ENCODE measurements at regions not wholly inside any gene's neighbourhood (a gene's known extent, or its start where the extent isn't known, plus 50 kb on each side); places are given as distances from the start of the nearest gene placed in this dataset.

DNA sequence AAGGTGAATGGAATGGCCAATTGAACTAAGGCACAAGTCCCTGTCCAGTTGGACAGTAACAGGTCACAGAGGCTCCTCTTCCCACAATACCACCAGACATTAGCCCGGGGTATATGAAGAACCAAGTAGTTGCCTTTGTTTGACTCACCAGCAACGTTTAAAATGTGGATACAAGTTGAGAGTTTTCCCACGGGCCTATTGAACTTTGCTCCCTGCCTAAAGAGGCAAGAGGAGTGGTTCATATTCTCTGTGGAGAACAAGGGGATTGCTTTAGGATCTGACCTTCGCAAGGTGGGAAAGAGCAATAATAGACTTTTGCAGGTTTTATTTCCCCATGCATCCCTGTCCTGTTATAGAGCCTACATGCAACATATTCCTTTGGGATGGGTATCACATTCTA, 177.2 kb downstream of the POU4F1 start:
- H3K9ac ChIP-seq (ENCODE audit: insufficient read depth, low read depth, low read length): no peak overlapping the region
- no peak for FAIRE-seq
- no peak overlapping the region for H3K4me2 ChIP-seq (ENCODE audit: low read depth, low read length)
- no peaks in the 10 kb centered on the region for H3K9me3 ChIP-seq (ENCODE audit: low read length)
- ATAC-seq: no peak
- H3K27me3 ChIP-seq (ENCODE audit: control insufficient read depth in 1 of 2, insufficient read depth in 2 of 2, low read length in 2 of 2): no peaks in the 10 kb centered on the region
- no peaks in the 10 kb centered on the region for H3K36me3 ChIP-seq (replicated peaks in 1 of 2; ENCODE audit: control insufficient read depth in 1 of 2, insufficient read depth in 2 of 2, low read length in 2 of 2)
- H2AFZ ChIP-seq (ENCODE audit: low read length): no peak overlapping the region
- no peak for DNase-seq (ENCODE audit: low spot score)
- no peak overlapping the region for H3K4me3 ChIP-seq (replicated peaks in 1 of 3; ENCODE audit: insufficient read depth in 1 of 3, low read depth in 2 of 3, low read length in 3 of 3)
- ChIA-PET POLR2A (no interaction called here), CTCF (ENCODE audit: low intra/inter-chr PET ratio, low total read pairs) (no interaction called here)
- intact Hi-C loops (cut with micrococcal nuclease; ENCODE audit: unreplicated experiment): no loop called here
- no TSS peak for BruUV-seq (replicated peaks)
- no peaks in the 10 kb centered on the region for H3K79me2 ChIP-seq (ENCODE audit: insufficient read depth, low read length)
- WGBS (ENCODE audit: low lambda C conversion rate): 14% methylated on average over 4 of the region's 4 CpGs
- no peak overlapping the region for H3K27ac ChIP-seq (ENCODE audit: extremely low read length, insufficient read depth, low read length)
- in situ Hi-C loops (cut with HindIII; ENCODE audit: extremely low pct_ligation_motif_present, low pct_unique_long_range_greater_than_20kb): no loop called here
- no peaks in the 10 kb centered on the region for H3K4me1 ChIP-seq (ENCODE audit: insufficient read depth, low read length)
- H4K20me1 ChIP-seq (ENCODE audit: insufficient read depth, low read length): no peaks in the 10 kb centered on the region
- TF ChIP-seq HOXA5 (CRISPR knock-in tag; IDR thresholded peaks at IDR 0.05) (no peak), JUND (CRISPR knock-in tag; IDR thresholded peaks at IDR 0.05) (no peak), TBX2 (CRISPR knock-in tag; IDR thresholded peaks at IDR 0.05; ENCODE audit: borderline replicate concordance) (no peak), ZNF333 (CRISPR knock-in tag; IDR thresholded peaks at IDR 0.05; ENCODE audit: borderline replicate concordance) (no peak), ZBTB21 (CRISPR knock-in tag; IDR thresholded peaks at IDR 0.05) (no peak), STAG1 (CRISPR knock-in tag; IDR thresholded peaks at IDR 0.05) (no peak), TCF12 (IDR thresholded peaks at IDR 0.05) (no peak), TCF12 (CRISPR knock-in tag; IDR thresholded peaks at IDR 0.05) (no peak), AGO1 (IDR thresholded peaks at IDR 0.05; ENCODE audit: low read depth, low read length, poor library complexity, severe bottlenecking) (no peak), ZNF607 (CRISPR knock-in tag; IDR thresholded peaks at IDR 0.05; ENCODE audit: borderline replicate concordance) (no peak), RBAK (CRISPR knock-in tag; IDR thresholded peaks at IDR 0.05) (no peak), IKZF4 (CRISPR knock-in tag; IDR thresholded peaks at IDR 0.05; ENCODE audit: borderline replicate concordance, low read depth, not compliant biosample characterization) (no peak)
- TF ChIP-seq, protein P1, sequence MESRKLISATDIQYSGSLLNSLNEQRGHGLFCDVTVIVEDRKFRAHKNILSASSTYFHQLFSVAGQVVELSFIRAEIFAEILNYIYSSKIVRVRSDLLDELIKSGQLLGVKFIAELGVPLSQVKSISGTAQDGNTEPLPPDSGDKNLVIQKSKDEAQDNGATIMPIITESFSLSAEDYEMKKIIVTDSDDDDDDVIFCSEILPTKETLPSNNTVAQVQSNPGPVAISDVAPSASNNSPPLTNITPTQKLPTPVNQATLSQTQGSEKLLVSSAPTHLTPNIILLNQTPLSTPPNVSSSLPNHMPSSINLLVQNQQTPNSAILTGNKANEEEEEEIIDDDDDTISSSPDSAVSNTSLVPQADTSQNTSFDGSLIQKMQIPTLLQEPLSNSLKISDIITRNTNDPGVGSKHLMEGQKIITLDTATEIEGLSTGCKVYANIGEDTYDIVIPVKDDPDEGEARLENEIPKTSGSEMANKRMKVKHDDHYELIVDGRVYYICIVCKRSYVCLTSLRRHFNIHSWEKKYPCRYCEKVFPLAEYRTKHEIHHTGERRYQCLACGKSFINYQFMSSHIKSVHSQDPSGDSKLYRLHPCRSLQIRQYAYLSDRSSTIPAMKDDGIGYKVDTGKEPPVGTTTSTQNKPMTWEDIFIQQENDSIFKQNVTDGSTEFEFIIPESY (CRISPR knock-in tag; IDR thresholded peaks at IDR 0.05): no peak
- TF ChIP-seq, protein P2, sequence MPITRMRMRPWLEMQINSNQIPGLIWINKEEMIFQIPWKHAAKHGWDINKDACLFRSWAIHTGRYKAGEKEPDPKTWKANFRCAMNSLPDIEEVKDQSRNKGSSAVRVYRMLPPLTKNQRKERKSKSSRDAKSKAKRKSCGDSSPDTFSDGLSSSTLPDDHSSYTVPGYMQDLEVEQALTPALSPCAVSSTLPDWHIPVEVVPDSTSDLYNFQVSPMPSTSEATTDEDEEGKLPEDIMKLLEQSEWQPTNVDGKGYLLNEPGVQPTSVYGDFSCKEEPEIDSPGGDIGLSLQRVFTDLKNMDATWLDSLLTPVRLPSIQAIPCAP (CRISPR knock-in tag; IDR thresholded peaks at IDR 0.05; ENCODE audit: low read depth): no peak
- TF ChIP-seq, protein P3, sequence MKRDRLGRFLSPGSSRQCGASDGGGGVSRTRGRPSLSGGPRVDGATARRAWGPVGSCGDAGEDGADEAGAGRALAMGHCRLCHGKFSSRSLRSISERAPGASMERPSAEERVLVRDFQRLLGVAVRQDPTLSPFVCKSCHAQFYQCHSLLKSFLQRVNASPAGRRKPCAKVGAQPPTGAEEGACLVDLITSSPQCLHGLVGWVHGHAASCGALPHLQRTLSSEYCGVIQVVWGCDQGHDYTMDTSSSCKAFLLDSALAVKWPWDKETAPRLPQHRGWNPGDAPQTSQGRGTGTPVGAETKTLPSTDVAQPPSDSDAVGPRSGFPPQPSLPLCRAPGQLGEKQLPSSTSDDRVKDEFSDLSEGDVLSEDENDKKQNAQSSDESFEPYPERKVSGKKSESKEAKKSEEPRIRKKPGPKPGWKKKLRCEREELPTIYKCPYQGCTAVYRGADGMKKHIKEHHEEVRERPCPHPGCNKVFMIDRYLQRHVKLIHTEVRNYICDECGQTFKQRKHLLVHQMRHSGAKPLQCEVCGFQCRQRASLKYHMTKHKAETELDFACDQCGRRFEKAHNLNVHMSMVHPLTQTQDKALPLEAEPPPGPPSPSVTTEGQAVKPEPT (CRISPR knock-in tag; IDR thresholded peaks at IDR 0.05; ENCODE audit: low read depth): no peak

Measured in HepG2 (cell line).